NCI-H1417 treated with DMSO at 0.1 percent for 48 hours (cell line): ENCODE measurements at regions not wholly inside any gene's neighbourhood (a gene's known extent, or its start where the extent isn't known, plus 50 kb on each side); places are given as distances from the start of the nearest gene placed in this dataset.
"Not testable (repeated sequence)": the region's sequence is repeated elsewhere in the genome, so short reads cannot be mapped to it uniquely, and the experiment has no call there.

Source experiments
- DNase-seq: peaks from one replicate; lab custom pipeline; 2025; lab: John Stamatoyannopoulos, UW

DNA sequence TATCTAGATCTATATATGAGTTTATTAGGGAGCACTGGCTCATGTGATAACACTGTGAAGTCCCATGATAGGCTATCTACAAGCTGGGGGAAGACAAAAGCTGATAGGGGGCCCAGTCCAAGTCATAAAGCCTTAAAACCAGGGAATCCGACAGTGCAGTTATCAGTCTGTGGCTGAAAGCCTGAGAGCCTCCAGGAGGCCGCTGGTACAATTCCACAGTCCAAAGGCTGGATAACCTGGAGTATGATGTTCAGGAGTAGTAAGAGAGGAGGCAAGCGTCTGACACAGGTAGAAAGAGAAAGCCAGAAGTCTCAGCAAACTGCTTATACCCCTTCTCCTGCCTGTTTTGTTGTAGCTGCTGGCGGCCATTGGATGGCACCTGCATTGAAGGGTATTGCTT lies 177.6 kb upstream of the SPRY1 start:
- DNase-seq = no peak

GRCh38 chr4:123229286-123229685 lies 167.3 kb upstream of the SPRY1 start:
- no peak for DNase-seq

DNA sequence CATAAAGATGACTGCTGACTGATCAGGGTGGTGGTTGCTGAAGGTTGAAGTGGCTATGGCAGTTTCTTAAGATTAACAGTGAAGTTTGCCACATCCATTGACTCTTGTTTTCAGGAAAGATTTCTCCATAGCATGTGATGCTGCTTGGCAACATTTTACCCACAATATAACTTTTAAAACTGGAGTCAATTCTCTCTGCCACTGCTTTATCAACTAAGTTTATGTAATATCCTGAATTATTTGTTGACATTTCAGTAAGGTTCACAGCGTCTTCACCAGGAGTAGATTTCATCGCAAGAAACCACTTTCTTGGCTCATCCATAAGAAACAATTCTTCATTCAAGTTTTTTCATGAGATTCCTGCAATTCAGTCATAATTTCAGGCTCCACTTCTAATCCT lies 166.5 kb upstream of the SPRY1 start:
- DNase-seq = no peak

DNA sequence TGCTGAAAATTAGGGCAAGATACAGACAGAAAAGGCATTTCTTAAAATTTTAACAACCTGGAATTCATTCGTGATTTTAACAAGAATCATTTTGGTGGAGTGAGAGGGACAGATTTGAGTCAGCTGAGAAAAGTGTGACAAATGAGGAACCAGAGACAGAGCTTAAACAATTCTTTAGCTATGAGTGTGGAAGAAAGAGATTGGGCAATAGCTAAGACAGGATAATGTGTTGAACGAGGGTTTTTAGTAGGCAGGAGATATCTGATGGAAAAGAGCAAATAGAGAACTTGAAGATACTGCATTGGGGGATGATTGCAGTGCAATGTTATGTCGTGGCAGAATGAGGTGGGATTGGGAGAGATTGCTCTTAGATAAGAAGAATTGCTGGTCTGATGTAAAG lies 164.2 kb upstream of the SPRY1 start:
- no peak for DNase-seq

DNA sequence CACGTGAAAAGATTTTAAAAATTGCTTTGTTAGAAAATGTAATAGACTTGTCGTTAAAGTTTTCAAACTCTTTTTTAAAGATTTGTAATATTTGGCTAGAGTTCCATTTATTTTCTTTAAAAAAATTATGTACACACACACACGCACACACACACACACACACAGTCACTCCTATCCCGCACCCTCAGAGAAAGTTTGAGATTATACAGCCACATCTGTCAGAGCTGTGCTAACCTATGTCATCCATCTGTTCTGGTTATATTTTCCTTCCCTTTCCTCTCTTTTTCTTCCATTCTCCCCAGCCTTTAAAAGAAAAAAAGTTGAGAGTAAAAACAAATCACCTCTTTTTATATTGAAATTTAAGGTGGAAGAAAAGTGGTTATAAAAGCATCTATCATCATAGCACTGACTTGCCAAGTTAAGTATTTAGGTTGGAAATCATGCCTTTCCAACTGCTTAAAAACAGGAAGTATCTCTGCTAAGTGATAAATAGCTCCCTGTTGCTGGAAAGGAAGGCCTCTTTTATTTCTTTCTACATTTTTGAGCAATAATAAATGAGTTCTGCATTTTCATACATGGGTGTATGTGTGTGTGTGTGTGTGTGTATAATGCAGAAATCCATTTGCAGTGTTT lies 163.3 kb upstream of the SPRY1 start:
- DNase-seq = no peak

DNA sequence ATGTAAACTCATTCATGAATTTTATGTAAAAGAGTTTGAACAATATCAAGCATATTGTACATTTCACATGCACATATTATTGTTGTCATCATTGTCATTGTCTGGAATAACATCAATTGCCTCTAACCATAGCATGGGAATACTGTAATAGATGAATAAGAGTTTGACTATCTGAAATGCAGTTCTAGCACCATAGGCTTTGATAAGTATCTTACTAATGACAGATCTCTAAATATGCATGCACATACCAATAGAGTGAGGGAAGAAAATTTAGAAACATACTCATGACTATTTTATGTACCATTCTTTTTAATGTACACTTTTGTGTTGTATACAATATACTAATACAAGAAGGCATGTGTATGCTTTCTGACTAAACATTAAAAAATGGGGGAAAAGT lies 161.6 kb upstream of the SPRY1 start:
- no peak for DNase-seq

DNA sequence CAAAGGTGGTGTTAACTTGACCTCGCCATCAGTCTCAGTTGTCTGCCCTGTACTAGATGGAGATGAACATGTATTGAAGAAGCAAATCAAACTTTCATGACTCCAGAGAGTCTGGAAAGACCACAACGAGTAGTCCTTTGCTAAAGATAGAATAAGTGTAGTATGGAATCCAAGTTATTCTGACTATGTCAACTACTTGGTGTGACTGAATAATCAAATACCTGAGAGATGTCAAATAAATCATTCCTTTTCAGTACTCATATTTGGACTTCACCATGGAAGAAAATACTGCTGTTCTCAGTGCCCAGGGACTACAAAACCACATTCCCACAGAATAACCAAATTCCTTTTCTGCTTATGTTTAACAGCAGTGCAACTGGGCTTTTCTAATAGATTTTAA lies 161.2 kb upstream of the SPRY1 start:
- no peak for DNase-seq

GRCh38 chr4:123236606-123237005 lies 160.0 kb upstream of the SPRY1 start:
- no peak for DNase-seq

- DNase-seq = not testable (repeated sequence)
These were observed 156.3 kb upstream of the SPRY1 start for GRCh38 chr4:123240286-123240685.

GRCh38 chr4:123243220-123243619 lies 153.4 kb upstream of the SPRY1 start:
- not testable (repeated sequence) for DNase-seq

- DNase-seq = no peak
These were observed 152.5 kb upstream of the SPRY1 start for GRCh38 chr4:123244137-123244536.

DNA sequence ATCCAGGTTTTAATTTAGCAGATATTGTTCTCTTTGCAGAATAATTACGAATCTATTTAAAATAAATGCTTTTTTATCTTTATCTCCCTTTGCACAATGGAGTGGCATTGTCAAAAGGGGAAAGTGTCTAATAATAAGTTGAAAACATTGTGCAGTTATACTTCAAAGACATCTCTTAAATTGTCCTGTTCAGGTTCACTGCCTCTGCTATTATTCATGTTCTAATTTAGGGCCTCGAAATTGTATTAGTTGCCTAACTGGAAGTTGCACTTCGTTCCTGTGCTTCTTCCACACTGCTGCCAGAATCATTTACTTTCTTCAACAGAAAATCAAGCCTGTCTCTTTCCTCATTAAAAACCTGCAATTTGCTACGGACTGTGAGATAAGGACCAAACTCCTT lies 150.5 kb upstream of the SPRY1 start:
- DNase-seq = no peak

DNA sequence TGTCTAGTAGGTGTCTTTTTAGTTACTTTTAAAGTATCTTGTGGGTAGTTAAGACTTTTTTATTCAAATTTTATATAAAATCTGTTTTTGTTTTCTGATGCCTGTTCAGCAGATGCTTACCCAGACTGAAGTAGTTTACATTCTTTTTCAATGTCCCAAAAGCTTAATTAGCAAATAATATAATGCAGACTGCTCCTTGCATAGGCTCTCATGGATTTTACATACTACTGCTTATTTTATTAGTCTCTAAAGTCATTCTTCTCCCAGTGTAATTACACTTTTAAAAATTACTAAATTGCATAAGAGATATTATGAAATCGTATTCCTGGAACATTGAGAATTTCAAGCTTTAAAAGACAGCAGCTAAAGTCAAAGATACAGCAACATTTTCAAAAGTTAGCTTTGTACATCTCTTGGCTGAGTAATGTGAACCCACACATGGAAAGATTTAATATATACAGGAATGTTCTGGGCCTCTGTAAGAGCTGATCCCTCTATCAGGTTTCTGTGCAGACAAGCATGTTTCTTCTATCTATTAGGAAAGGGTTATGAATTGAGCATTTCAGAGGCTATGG lies 148.4 kb upstream of the SPRY1 start:
- DNase-seq = no peak

DNA sequence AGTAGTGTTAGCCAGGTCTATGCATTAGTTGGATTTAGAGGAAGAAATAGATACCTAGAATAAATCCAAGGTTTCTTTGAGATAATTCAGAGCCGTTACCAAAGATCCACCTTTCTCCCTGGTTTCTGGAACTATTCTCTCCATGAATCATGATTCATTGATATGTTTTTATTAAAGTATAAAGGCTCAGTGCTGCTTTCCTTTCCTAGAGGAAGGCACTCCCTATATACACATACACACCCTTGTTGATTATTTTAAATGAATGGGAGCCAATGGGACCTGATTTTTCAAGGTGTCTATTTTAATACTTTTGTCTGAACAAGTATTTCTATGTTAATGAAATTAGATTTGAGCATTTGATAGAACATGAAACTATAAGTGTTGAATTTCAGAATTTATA lies 146.8 kb upstream of the SPRY1 start:
- DNase-seq = no peak

DNA sequence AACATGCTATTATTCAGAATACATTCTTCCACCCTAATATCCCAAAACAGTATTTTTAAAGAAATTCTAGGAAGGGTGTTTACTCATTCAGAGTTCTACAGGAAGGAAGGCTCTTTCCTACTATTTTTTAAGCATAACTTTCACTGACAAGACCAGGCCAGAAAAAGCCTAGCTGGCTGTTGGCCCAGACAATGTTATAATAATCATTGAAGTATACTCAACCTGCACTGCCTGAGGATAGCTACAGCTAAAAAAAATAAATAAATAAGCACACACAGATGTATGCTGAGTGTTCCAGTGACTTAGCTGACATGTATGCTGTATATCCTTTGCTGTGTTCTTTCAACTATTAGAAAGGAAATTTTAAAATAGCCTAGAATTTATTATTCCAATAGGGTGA lies 145.8 kb upstream of the SPRY1 start:
- DNase-seq = no peak

GRCh38 chr4:123255971-123256370 lies 140.6 kb upstream of the SPRY1 start:
- no peak for DNase-seq

GRCh38 chr4:123256901-123257300 lies 139.7 kb upstream of the SPRY1 start:
- no peak for DNase-seq

- DNase-seq = no peak
These were observed 139.0 kb upstream of the SPRY1 start for GRCh38 chr4:123257591-123257990.

DNA sequence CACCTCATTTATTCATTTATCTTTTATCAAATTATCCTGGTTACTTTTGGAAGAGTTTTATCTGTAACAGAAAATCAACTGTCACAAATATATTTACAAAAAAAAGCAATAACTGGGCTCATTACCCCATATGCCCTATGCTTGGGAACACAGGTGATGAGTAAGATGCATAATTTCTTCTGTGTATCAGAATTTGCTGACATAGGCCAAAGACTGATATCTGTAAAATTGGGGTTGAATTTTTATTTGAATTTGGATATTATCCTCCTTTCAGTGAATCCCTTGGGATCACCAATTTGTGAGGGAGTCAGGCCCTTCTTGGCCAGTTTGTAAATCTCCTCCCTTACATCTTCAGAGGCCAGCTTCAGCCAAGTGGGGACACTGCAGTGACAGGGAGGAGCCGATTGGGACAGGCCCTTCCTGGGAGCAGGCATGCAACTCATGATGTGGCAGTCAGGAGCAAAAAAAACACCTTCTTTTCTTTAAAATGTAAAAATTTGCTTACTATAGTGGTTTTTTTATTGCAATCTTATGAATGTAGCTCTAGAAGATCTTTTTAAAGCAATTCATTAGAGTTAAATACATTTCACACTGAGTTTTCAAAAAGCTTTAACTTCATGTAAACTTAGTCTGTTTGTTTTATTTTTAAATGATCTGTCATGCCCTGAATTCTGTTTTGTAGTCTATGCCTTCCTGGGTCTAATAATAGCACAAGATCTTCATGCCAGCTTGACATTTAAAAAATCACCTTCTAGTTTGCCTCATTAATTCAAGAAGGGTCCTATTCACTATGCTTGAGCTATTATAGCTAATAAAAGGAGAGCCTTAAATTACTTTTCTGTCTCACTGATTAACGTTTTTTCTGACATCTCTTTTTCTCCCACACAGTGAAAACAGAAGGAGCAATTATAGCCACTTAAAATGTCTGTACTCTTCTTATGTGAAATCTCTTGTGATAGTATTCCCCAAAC lies 136.6 kb upstream of the SPRY1 start:
- DNase-seq = no peak

DNA sequence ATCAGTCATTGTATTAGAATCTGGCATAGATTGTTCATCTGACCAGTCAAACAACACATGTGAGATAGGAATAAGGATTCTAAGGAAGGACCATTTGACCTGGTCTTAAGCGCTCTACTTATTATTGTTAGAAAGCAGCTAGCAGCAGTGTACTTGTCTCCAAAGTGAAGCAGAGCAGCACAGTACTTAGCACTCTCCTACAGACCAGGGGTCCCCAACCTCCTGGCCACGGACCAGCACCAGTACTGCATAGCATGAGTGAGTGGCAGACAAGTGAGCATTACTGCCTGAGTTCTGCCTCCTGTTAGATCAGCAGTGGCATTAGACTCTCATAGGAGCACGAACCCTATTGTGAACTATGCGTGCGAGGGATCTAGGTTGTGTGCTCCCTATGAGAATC lies 135.9 kb upstream of the SPRY1 start:
- DNase-seq = no peak

- no peak for DNase-seq
These were observed 134.5 kb upstream of the SPRY1 start for GRCh38 chr4:123262080-123262479.

GRCh38 chr4:123265443-123265842 lies 131.2 kb upstream of the SPRY1 start:
- DNase-seq = no peak

DNA sequence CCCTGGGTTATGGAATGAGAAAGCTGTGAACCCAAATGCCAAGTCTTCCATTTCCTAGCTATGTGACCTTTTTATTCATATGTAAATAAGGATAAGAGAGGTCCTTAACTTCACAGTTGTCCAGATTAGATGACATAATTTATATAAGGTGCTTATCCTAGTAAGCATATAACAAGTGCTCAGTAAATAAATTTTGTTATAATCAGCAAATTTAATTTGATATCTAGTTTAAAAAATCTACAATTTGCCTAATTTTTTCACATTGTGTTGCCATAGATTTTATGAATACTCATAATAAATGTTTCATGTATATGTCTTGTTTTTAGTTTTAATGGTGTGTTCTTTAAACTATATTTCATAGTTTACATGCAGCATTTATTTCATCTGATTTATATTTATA lies 130.4 kb upstream of the SPRY1 start:
- no peak for DNase-seq
